ENCODE measurements at regions not wholly inside any gene's neighbourhood (a gene's known extent, or its start where the extent isn't known, plus 50 kb on each side); places are given as distances from the start of the nearest gene placed in this dataset.
"Not testable (repeated sequence)": the region's sequence is repeated elsewhere in the genome, so short reads cannot be mapped to it uniquely, and the experiment has no call there.

- Histone ChIP-seq H3K27me3 (ENCODE audit: control insufficient read depth, insufficient read depth, low read length) (no peaks in the 10 kb centered on the region), H3K4me3 (ENCODE audit: insufficient read depth, low read depth, low read length) (no peak overlapping the region), H3K36me3 (replicated peaks; ENCODE audit: control insufficient read depth, insufficient read depth, low read length) (peaks cover 7% of the 10 kb centered on the region)
- DNase-seq: no peak
Measured at GRCh38 chr9:82891321-82891720, 171.6 kb downstream of the RASEF start.

GRCh38 chr9:82893549-82893948 lies 169.4 kb downstream of the RASEF start:
- Histone ChIP-seq H3K27me3 (ENCODE audit: control insufficient read depth, insufficient read depth, low read length) (no peaks in the 10 kb centered on the region), H3K36me3 (replicated peaks; ENCODE audit: control insufficient read depth, insufficient read depth, low read length) (peaks cover 7% of the 10 kb centered on the region), H3K4me3 (ENCODE audit: insufficient read depth, low read depth, low read length) (no peak overlapping the region)
- DNase-seq: no peak

GRCh38 chr9:82894548-82894947 lies 168.4 kb downstream of the RASEF start:
- no peaks in the 10 kb centered on the region for H3K27me3 ChIP-seq (ENCODE audit: control insufficient read depth, insufficient read depth, low read length)
- DNase-seq: no peak
- peaks cover 7% of the 10 kb centered on the region for H3K36me3 ChIP-seq (replicated peaks; ENCODE audit: control insufficient read depth, insufficient read depth, low read length)
- no peak overlapping the region for H3K4me3 ChIP-seq (ENCODE audit: insufficient read depth, low read depth, low read length)

GRCh38 chr9:82894961-82895821 lies 167.8 kb downstream of the RASEF start:
- Histone ChIP-seq H3K4me3 (ENCODE audit: insufficient read depth, low read depth, low read length) (no peak overlapping the region), H3K36me3 (replicated peaks; ENCODE audit: control insufficient read depth, insufficient read depth, low read length) (peaks cover 3% of the 10 kb centered on the region), H3K27me3 (ENCODE audit: control insufficient read depth, insufficient read depth, low read length) (no peaks in the 10 kb centered on the region)
- no peak for DNase-seq

GRCh38 chr9:82895822-82896110 lies 167.2 kb downstream of the RASEF start:
- DNase-seq: no peak
- Histone ChIP-seq H3K27me3 (ENCODE audit: control insufficient read depth, insufficient read depth, low read length) (no peaks in the 10 kb centered on the region), H3K36me3 (replicated peaks; ENCODE audit: control insufficient read depth, insufficient read depth, low read length) (peaks cover 2% of the 10 kb centered on the region), H3K4me3 (ENCODE audit: insufficient read depth, low read depth, low read length) (no peak overlapping the region)

- Histone ChIP-seq H3K4me3 (ENCODE audit: insufficient read depth, low read depth, low read length) (no peak overlapping the region), H3K27me3 (ENCODE audit: control insufficient read depth, insufficient read depth, low read length) (no peaks in the 10 kb centered on the region), H3K36me3 (replicated peaks; ENCODE audit: control insufficient read depth, insufficient read depth, low read length) (no peaks in the 10 kb centered on the region)
- DNase-seq: no peak
Measured at GRCh38 chr9:82903503-82903902, 159.4 kb downstream of the RASEF start.

- Histone ChIP-seq H3K27me3 (ENCODE audit: control insufficient read depth, insufficient read depth, low read length) (no peaks in the 10 kb centered on the region), H3K36me3 (replicated peaks; ENCODE audit: control insufficient read depth, insufficient read depth, low read length) (peaks cover 9% of the 10 kb centered on the region), H3K4me3 (ENCODE audit: insufficient read depth, low read depth, low read length) (no peak overlapping the region)
- no peak for DNase-seq
Measured at GRCh38 chr9:82911996-82912395, 150.9 kb downstream of the RASEF start.

- H3K27me3 ChIP-seq (ENCODE audit: control insufficient read depth, insufficient read depth, low read length): no peaks in the 10 kb centered on the region
- no peak overlapping the region for H3K4me3 ChIP-seq (ENCODE audit: insufficient read depth, low read depth, low read length)
- no peak for DNase-seq
- H3K36me3 ChIP-seq (replicated peaks; ENCODE audit: control insufficient read depth, insufficient read depth, low read length): peaks cover 9% of the 10 kb centered on the region
Measured at GRCh38 chr9:82912645-82913044, 150.3 kb downstream of the RASEF start.

- H3K4me3 ChIP-seq (ENCODE audit: insufficient read depth, low read depth, low read length); H3K27me3 ChIP-seq (ENCODE audit: control insufficient read depth, insufficient read depth, low read length); H3K36me3 ChIP-seq (replicated peaks; ENCODE audit: control insufficient read depth, insufficient read depth, low read length); DNase-seq: not testable (repeated sequence)
Measured at GRCh38 chr9:82916238-82916637, 146.7 kb downstream of the RASEF start.

- no peaks in the 10 kb centered on the region for H3K27me3 ChIP-seq (ENCODE audit: control insufficient read depth, insufficient read depth, low read length)
- no peak overlapping the region for H3K4me3 ChIP-seq (ENCODE audit: insufficient read depth, low read depth, low read length)
- no peak for DNase-seq
- peaks cover 6% of the 10 kb centered on the region for H3K36me3 ChIP-seq (replicated peaks; ENCODE audit: control insufficient read depth, insufficient read depth, low read length)
Measured at GRCh38 chr9:82920154-82920553, 142.8 kb downstream of the RASEF start.

GRCh38 chr9:82922686-82923085 lies 140.3 kb downstream of the RASEF start:
- H3K4me3 ChIP-seq (ENCODE audit: insufficient read depth, low read depth, low read length): no peak overlapping the region
- DNase-seq: no peak
- H3K36me3 ChIP-seq (replicated peaks; ENCODE audit: control insufficient read depth, insufficient read depth, low read length): no peaks in the 10 kb centered on the region; the same call in 1 of the 2 replicates
- no peaks in the 10 kb centered on the region for H3K27me3 ChIP-seq (ENCODE audit: control insufficient read depth, insufficient read depth, low read length)

- H3K36me3 ChIP-seq (replicated peaks; ENCODE audit: control insufficient read depth, insufficient read depth, low read length): no peaks in the 10 kb centered on the region; the same call in 1 of the 2 replicates
- DNase-seq: no peak
Measured at GRCh38 chr9:82923092-82923911, 139.6 kb downstream of the RASEF start.

GRCh38 chr9:82923912-82924605 lies 138.9 kb downstream of the RASEF start:
- no peaks in the 10 kb centered on the region for H3K27me3 ChIP-seq (ENCODE audit: control insufficient read depth, insufficient read depth, low read length)
- no peak for DNase-seq
- H3K36me3 ChIP-seq (replicated peaks; ENCODE audit: control insufficient read depth, insufficient read depth, low read length): no peaks in the 10 kb centered on the region; the same call in 1 of the 2 replicates
- H3K4me3 ChIP-seq (ENCODE audit: insufficient read depth, low read depth, low read length): no peak overlapping the region

More at GRCh38 chr9:82923092-82923911, 139.6 kb downstream of the RASEF start:
- Histone ChIP-seq H3K27me3 (ENCODE audit: control insufficient read depth, insufficient read depth, low read length) (no peaks in the 10 kb centered on the region), H3K4me3 (ENCODE audit: insufficient read depth, low read depth, low read length) (no peak overlapping the region)
